ENCODE measurements at regions not wholly inside any gene's neighbourhood (a gene's known extent, or its start where the extent isn't known, plus 50 kb on each side); places are given as distances from the start of the nearest gene placed in this dataset.

GRCh38 chr9:38287420-38287985 lies 105.0 kb upstream of the ALDH1B1 start:
- TF ChIP-seq CTCF (conservative IDR thresholded peaks at IDR 0.05; ENCODE audit: low read depth, low read length), result no peak
- H3K4me3 ChIP-seq (ENCODE audit: low read depth, low read length), result no peak overlapping the region
- no peak for DNase-seq (ENCODE audit: low read depth)

- H3K4me3 ChIP-seq (ENCODE audit: low read depth, low read length), result no peak overlapping the region
- no peak for TF ChIP-seq CTCF (conservative IDR thresholded peaks at IDR 0.05; ENCODE audit: low read depth, low read length)
- no peak for DNase-seq (ENCODE audit: low read depth)
Measured at GRCh38 chr9:38286766-38287165, 105.7 kb upstream of the ALDH1B1 start.

- no peak for TF ChIP-seq CTCF (conservative IDR thresholded peaks at IDR 0.05; ENCODE audit: low read depth, low read length)
- no peak overlapping the region for H3K4me3 ChIP-seq (ENCODE audit: low read depth, low read length)
- DNase-seq (ENCODE audit: low read depth), result no peak
Measured at GRCh38 chr9:38286357-38286756, 106.1 kb upstream of the ALDH1B1 start.

GRCh38 chr9:38285236-38285635 lies 107.3 kb upstream of the ALDH1B1 start:
- TF ChIP-seq CTCF (conservative IDR thresholded peaks at IDR 0.05; ENCODE audit: low read depth, low read length), result no peak
- DNase-seq (ENCODE audit: low read depth), result no peak
- H3K4me3 ChIP-seq (ENCODE audit: low read depth, low read length), result no peak overlapping the region

GRCh38 chr9:38284588-38285051 lies 107.9 kb upstream of the ALDH1B1 start:
- H3K4me3 ChIP-seq (ENCODE audit: low read depth, low read length), result no peak overlapping the region
- DNase-seq (ENCODE audit: low read depth), result no peak
- TF ChIP-seq CTCF (conservative IDR thresholded peaks at IDR 0.05; ENCODE audit: low read depth, low read length), result no peak

- DNase-seq (ENCODE audit: low read depth), result no peak
- no peak for TF ChIP-seq CTCF (conservative IDR thresholded peaks at IDR 0.05; ENCODE audit: low read depth, low read length)
- H3K4me3 ChIP-seq (ENCODE audit: low read depth, low read length), result no peak overlapping the region
Measured at GRCh38 chr9:38284039-38284575, 108.4 kb upstream of the ALDH1B1 start.

GRCh38 chr9:38282756-38283155 lies 109.7 kb upstream of the ALDH1B1 start:
- no peak for TF ChIP-seq CTCF (conservative IDR thresholded peaks at IDR 0.05; ENCODE audit: low read depth, low read length)
- DNase-seq (ENCODE audit: low read depth), result no peak
- H3K4me3 ChIP-seq (ENCODE audit: low read depth, low read length), result no peak overlapping the region

All from choroid plexus epithelial cell (primary cell).